ENCODE measurements at regions not wholly inside any gene's neighbourhood (a gene's known extent, or its start where the extent isn't known, plus 50 kb on each side); places are given as distances from the start of the nearest gene placed in this dataset.

DNA sequence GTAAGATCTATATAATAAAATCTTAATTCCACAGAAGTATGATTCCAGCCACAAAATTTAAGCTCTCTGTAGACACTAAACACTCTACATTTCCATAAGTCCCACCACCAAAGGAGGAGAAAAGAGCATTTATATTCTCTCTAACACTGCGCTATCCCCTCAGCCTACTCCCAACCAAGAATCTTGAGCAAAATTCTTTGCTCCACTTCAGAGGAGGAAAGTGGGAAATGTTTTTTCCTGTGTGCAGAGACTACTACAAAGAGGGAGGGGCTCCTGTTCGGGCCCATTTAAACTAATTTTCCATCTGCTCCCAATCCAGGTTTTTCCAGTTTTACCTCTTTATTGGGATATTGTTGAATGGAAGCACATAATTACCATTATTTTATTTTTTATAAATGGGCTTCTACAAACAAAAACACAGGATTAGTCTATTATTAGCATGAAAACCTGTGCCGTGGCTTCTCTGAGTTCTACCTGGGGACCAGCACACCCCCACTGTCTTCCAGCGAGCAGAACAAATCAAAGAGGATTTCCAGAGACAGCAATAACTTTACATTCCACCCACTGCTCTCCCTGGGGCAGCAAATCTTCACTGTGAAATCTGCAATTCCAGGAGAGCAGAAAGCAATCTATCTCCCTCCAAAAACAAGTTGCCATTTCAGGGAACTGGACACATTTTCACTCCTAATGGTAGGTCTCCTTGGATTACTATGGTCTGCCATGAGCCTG lies 174.0 kb downstream of the DAD1 start:
- no CpG with 5 or more reads among the region's 4 CpGs for WGBS (ENCODE audit: insufficient coverage, low lambda C conversion rate)
- Histone ChIP-seq H3K36me3 (ENCODE audit: control insufficient read depth, insufficient read depth, low read length) (no peaks in the 10 kb centered on the region), H3K4me3 (ENCODE audit: low read length) (no peak overlapping the region), H3K27me3 (ENCODE audit: control insufficient read depth, insufficient read depth, low read length) (no peaks in the 10 kb centered on the region), H3K9me3 (ENCODE audit: control insufficient read depth, low read depth, low read length) (no peaks in the 10 kb centered on the region), H3K27ac (ENCODE audit: low read length) (no peak overlapping the region), H3K4me1 (ENCODE audit: control insufficient read depth, insufficient read depth, low read length) (no peaks in the 10 kb centered on the region)
- DNase-seq, result no peak

DNA sequence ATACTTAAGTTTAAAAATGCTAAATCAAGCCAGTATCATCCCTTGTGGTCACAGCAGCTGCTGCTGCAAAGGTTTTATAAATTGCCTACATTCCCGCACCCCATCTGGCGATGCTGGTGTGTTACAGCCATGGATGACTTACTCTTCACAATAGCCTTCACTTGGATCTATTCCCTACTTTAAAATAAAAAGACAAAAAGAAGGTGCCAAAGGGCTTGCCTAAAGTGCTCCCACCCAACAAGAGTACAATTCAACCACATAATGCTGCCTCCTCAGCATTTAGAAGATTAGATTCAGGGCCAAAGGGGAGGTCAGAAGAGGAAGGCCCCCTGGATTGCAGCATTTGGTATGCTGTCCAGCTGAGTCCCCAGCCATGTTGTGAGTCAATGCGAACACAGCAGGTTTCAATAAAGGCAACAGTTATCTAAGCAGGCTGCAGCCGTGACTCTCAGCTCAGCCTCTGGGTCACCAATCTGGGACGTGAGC lies 176.1 kb downstream of the DAD1 start:
- no CpG with 5 or more reads among the region's 5 CpGs for WGBS (ENCODE audit: insufficient coverage, low lambda C conversion rate)
- Histone ChIP-seq H3K27ac (ENCODE audit: low read length) (no peak overlapping the region), H3K9me3 (ENCODE audit: control insufficient read depth, low read depth, low read length) (no peaks in the 10 kb centered on the region), H3K4me3 (ENCODE audit: low read length) (no peak overlapping the region), H3K27me3 (ENCODE audit: control insufficient read depth, insufficient read depth, low read length) (no peaks in the 10 kb centered on the region), H3K4me1 (ENCODE audit: control insufficient read depth, insufficient read depth, low read length) (no peaks in the 10 kb centered on the region), H3K36me3 (ENCODE audit: control insufficient read depth, insufficient read depth, low read length) (no peaks in the 10 kb centered on the region)
- no peak for DNase-seq

GRCh38 chr14:22411398-22412055 lies 177.5 kb downstream of the DAD1 start:
- Histone ChIP-seq H3K4me1 (ENCODE audit: control insufficient read depth, insufficient read depth, low read length) (no peaks in the 10 kb centered on the region), H3K27ac (ENCODE audit: low read length) (no peak overlapping the region), H3K4me3 (ENCODE audit: low read length) (no peak overlapping the region), H3K36me3 (ENCODE audit: control insufficient read depth, insufficient read depth, low read length) (no peaks in the 10 kb centered on the region), H3K9me3 (ENCODE audit: control insufficient read depth, low read depth, low read length) (no peaks in the 10 kb centered on the region), H3K27me3 (ENCODE audit: control insufficient read depth, insufficient read depth, low read length) (no peaks in the 10 kb centered on the region)
- DNase-seq, result no peak
- 100% methylated on average over 1 of the region's 5 CpGs for WGBS (ENCODE audit: insufficient coverage, low lambda C conversion rate)

- Histone ChIP-seq H3K27me3 (ENCODE audit: control insufficient read depth, insufficient read depth, low read length) (no peaks in the 10 kb centered on the region), H3K4me3 (ENCODE audit: low read length) (no peak overlapping the region), H3K27ac (ENCODE audit: low read length) (no peak overlapping the region), H3K4me1 (ENCODE audit: control insufficient read depth, insufficient read depth, low read length) (no peaks in the 10 kb centered on the region), H3K36me3 (ENCODE audit: control insufficient read depth, insufficient read depth, low read length) (no peaks in the 10 kb centered on the region), H3K9me3 (ENCODE audit: control insufficient read depth, low read depth, low read length) (no peaks in the 10 kb centered on the region)
- DNase-seq, result no peak
Measured at GRCh38 chr14:22410497-22410896, 178.5 kb downstream of the DAD1 start.

- Histone ChIP-seq H3K9me3 (ENCODE audit: control insufficient read depth, low read depth, low read length) (no peaks in the 10 kb centered on the region), H3K36me3 (ENCODE audit: control insufficient read depth, insufficient read depth, low read length) (no peaks in the 10 kb centered on the region), H3K4me1 (ENCODE audit: control insufficient read depth, insufficient read depth, low read length) (no peaks in the 10 kb centered on the region), H3K27me3 (ENCODE audit: control insufficient read depth, insufficient read depth, low read length) (no peaks in the 10 kb centered on the region), H3K27ac (ENCODE audit: low read length) (no peak overlapping the region), H3K4me3 (ENCODE audit: low read length) (no peak overlapping the region)
- no peak for DNase-seq
- WGBS (ENCODE audit: insufficient coverage, low lambda C conversion rate), result no CpG with 5 or more reads among the region's 3 CpGs
Measured at GRCh38 chr14:22409006-22409405, 180.0 kb downstream of the DAD1 start.

- no peaks in the 10 kb centered on the region for H3K36me3 ChIP-seq (ENCODE audit: control insufficient read depth, insufficient read depth, low read length)
- no peak overlapping the region for H3K27ac ChIP-seq (ENCODE audit: low read length)
- H3K4me1 ChIP-seq (ENCODE audit: control insufficient read depth, insufficient read depth, low read length), result no peaks in the 10 kb centered on the region
- no peaks in the 10 kb centered on the region for H3K27me3 ChIP-seq (ENCODE audit: control insufficient read depth, insufficient read depth, low read length)
- no CpG with 5 or more reads among the region's 2 CpGs for WGBS (ENCODE audit: insufficient coverage, low lambda C conversion rate)
- H3K4me3 ChIP-seq (ENCODE audit: low read length), result no peak overlapping the region
- DNase-seq, result no peak
- no peaks in the 10 kb centered on the region for H3K9me3 ChIP-seq (ENCODE audit: control insufficient read depth, low read depth, low read length)
Measured at GRCh38 chr14:22408547-22408946, 180.5 kb downstream of the DAD1 start.

GRCh38 chr14:22407033-22407432 lies 182.0 kb downstream of the DAD1 start:
- no peaks in the 10 kb centered on the region for H3K27me3 ChIP-seq (ENCODE audit: control insufficient read depth, insufficient read depth, low read length)
- no peaks in the 10 kb centered on the region for H3K36me3 ChIP-seq (ENCODE audit: control insufficient read depth, insufficient read depth, low read length)
- no peak overlapping the region for H3K27ac ChIP-seq (ENCODE audit: low read length)
- no peak overlapping the region for H3K4me3 ChIP-seq (ENCODE audit: low read length)
- H3K9me3 ChIP-seq (ENCODE audit: control insufficient read depth, low read depth, low read length), result no peaks in the 10 kb centered on the region
- 100% methylated on average over 4 of the region's 6 CpGs for WGBS (ENCODE audit: insufficient coverage, low lambda C conversion rate)
- H3K4me1 ChIP-seq (ENCODE audit: control insufficient read depth, insufficient read depth, low read length), result no peaks in the 10 kb centered on the region
- DNase-seq, result no peak

DNA sequence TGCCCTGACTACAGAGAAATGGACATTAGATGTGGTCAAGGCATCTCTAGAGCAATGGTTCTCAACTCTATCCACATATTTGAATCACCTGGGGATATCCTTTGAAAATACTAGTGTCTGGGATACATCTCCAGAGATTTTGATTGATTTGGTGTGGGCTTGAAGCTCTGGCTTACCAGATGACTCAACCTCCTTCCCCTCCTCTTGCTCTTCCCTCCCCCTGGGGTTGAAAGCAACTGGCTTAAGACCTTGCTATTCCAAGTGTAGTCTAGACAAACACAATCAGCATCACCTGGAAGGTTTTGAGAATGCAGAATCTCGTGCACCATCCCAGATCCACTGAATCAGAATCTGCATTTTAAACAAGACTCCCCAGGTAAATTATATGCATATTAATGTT lies 183.8 kb downstream of the DAD1 start:
- DNase-seq, result no peak
- H3K9me3 ChIP-seq (ENCODE audit: control insufficient read depth, low read depth, low read length), result no peaks in the 10 kb centered on the region
- no peaks in the 10 kb centered on the region for H3K27me3 ChIP-seq (ENCODE audit: control insufficient read depth, insufficient read depth, low read length)
- no peaks in the 10 kb centered on the region for H3K36me3 ChIP-seq (ENCODE audit: control insufficient read depth, insufficient read depth, low read length)
- no peak overlapping the region for H3K4me3 ChIP-seq (ENCODE audit: low read length)
- no CpG with 5 or more reads among the region's 1 CpG for WGBS (ENCODE audit: insufficient coverage, low lambda C conversion rate)
- H3K27ac ChIP-seq (ENCODE audit: low read length), result no peak overlapping the region
- no peaks in the 10 kb centered on the region for H3K4me1 ChIP-seq (ENCODE audit: control insufficient read depth, insufficient read depth, low read length)

- H3K27me3 ChIP-seq (ENCODE audit: control insufficient read depth, insufficient read depth, low read length), result no peaks in the 10 kb centered on the region
- no peaks in the 10 kb centered on the region for H3K36me3 ChIP-seq (ENCODE audit: control insufficient read depth, insufficient read depth, low read length)
- no peaks in the 10 kb centered on the region for H3K9me3 ChIP-seq (ENCODE audit: control insufficient read depth, low read depth, low read length)
- H3K4me1 ChIP-seq (ENCODE audit: control insufficient read depth, insufficient read depth, low read length), result no peaks in the 10 kb centered on the region
- no peak for DNase-seq
- H3K27ac ChIP-seq (ENCODE audit: low read length), result no peak overlapping the region
- 88% methylated on average over 3 of the region's 4 CpGs for WGBS (ENCODE audit: insufficient coverage, low lambda C conversion rate)
- H3K4me3 ChIP-seq (ENCODE audit: low read length), result no peak overlapping the region
Measured at GRCh38 chr14:22403296-22403695, 185.7 kb downstream of the DAD1 start.

GRCh38 chr14:22400655-22401259 lies 188.3 kb downstream of the DAD1 start:
- no CpG with 5 or more reads among the region's 3 CpGs for WGBS (ENCODE audit: insufficient coverage, low lambda C conversion rate)
- no peak overlapping the region for H3K27ac ChIP-seq (ENCODE audit: low read length)
- H3K4me1 ChIP-seq (ENCODE audit: control insufficient read depth, insufficient read depth, low read length), result no peaks in the 10 kb centered on the region
- H3K9me3 ChIP-seq (ENCODE audit: control insufficient read depth, low read depth, low read length), result no peaks in the 10 kb centered on the region
- DNase-seq, result no peak
- no peaks in the 10 kb centered on the region for H3K36me3 ChIP-seq (ENCODE audit: control insufficient read depth, insufficient read depth, low read length)
- peaks cover 1% of the 10 kb centered on the region for H3K27me3 ChIP-seq (ENCODE audit: control insufficient read depth, insufficient read depth, low read length)
- H3K4me3 ChIP-seq (ENCODE audit: low read length), result no peak overlapping the region
